AG04450 (cell line): ENCODE measurements at regions not wholly inside any gene's neighbourhood (a gene's known extent, or its start where the extent isn't known, plus 50 kb on each side); places are given as distances from the start of the nearest gene placed in this dataset.

Experiments
- CTCF ChIA-PET: fragments of 300-600, 350-600 bp; formaldehyde crosslinking; extraction: SDS; loops from one replicate; lab custom pipeline; 2022; ENCODE audit warnings: antibody characterized with exemption, inconsistent platforms; lab: Charles Lee
- POLR2A ChIA-PET: fragments of 350-600 bp; formaldehyde crosslinking; extraction: SDS; loops from one replicate; lab custom pipeline; 2021; ENCODE audit warnings: antibody characterized with exemption, inconsistent platforms; lab: Yijun Ruan, JAX
- DNase-seq: peaks from one replicate; pipeline ENCODE4 v3.0.0-alpha.2; 2011; ENCODE audit warnings: low read depth, low spot score
- H3K27ac ChIP-seq: one replicate; pipeline ENCODE4 v1.5.1; 2012; ENCODE audit warnings: low read depth, low read length, control low read depth
- H3K27me3 ChIP-seq: one replicate; pipeline ENCODE4 v1.6.0; 2012; ENCODE audit warnings: low read length; ENCODE audit not compliant: control insufficient read depth, insufficient read depth
- H3K4me3 ChIP-seq: 2 replicates; pipeline ENCODE4 v1.5.1; 2011; ENCODE audit warnings: mild to moderate bottlenecking, low read depth, low read length, control low read depth
- H3K9me3 ChIP-seq: 2 replicates; pipeline ENCODE4 v1.5.1; 2012; ENCODE audit warnings: low read length; ENCODE audit not compliant: control insufficient read depth, insufficient read depth
- TF ChIP-seq, protein P1 (sequence below): IDR thresholded peaks from 2 replicates; pipeline ENCODE4 v1.5.1; 2011; ENCODE audit warnings: low read depth, low read length, control low read depth, inconsistent platforms

DNA sequence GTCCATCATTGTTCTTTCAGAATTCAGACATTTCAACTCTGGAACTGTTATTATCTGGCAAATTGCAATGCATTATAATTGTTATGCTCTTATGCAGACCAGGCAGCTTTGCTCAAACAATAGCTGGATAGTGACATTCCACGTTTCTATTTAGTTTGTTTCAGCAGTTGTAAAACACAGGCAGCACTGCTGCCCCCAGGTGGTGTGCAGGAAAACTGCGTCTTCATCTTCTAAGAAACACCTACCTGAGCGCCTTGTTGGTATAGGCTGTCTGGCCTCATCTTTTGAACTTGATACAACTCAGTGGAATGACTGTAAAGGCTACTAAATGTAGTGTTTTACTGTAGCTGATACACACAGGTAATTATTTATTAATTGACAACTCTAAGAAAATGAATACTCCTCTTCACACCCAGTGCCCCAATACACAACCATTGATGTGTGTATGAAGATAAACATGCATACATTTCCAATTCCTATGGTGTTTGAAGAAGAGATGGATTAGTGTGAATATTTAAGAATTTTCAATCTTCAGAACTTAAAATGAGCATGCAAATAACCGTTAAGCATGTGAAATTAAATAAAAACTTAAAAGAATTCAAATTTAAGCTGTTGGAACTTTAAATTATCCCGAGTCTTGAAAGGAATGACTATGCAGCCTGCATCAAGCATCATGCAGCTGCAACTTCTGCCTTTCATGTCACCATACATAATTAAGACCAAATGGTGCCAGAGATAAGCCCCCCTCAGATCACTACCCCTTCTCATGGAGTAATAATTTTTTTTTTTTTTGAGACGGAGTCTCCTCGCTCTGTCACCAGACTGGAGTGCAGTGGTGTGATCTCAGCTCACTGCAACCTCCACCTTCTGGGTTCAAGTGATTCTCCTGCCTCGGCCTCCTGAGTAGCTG, 85.6 kb downstream of the CD8B2 start:
- Histone ChIP-seq H3K27ac (no peak overlapping the region), H3K27me3 (no peaks in the 10 kb centered on the region), H3K4me3 (no peak overlapping the region), H3K9me3 (peaks cover 2% of the 10 kb centered on the region; the same call in 1 of the 2 replicates)
- DNase-seq, result no peak
- ChIA-PET POLR2A (no interaction called here), CTCF (interaction anchor here (1.3 kb wide), 1 partner anchor 9 kb away, joined by 3 read pairs; no protein-coding TSS in a partner anchor)
- TF ChIP-seq, protein P1, sequence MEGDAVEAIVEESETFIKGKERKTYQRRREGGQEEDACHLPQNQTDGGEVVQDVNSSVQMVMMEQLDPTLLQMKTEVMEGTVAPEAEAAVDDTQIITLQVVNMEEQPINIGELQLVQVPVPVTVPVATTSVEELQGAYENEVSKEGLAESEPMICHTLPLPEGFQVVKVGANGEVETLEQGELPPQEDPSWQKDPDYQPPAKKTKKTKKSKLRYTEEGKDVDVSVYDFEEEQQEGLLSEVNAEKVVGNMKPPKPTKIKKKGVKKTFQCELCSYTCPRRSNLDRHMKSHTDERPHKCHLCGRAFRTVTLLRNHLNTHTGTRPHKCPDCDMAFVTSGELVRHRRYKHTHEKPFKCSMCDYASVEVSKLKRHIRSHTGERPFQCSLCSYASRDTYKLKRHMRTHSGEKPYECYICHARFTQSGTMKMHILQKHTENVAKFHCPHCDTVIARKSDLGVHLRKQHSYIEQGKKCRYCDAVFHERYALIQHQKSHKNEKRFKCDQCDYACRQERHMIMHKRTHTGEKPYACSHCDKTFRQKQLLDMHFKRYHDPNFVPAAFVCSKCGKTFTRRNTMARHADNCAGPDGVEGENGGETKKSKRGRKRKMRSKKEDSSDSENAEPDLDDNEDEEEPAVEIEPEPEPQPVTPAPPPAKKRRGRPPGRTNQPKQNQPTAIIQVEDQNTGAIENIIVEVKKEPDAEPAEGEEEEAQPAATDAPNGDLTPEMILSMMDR, result peak; percentile 39; the same call in 1 of the 2 replicates

DNA sequence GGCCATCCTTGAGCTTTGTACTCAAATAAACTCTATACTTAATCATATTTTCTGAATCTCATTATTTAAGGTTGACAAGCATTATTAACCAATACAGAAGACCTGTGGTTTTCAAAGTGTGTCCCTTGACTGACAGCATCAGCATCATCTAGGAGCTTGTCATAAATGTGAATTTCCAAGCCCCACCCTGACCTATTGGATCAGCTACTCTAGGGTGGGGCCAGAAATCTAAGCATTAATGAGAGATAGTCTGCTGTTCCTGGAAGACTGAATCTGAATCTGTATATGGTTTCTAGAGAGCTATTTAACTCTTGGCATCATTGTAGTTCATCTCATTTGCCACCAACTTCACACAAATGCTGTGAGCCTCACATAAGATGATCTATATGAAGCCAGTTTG, 86.6 kb downstream of the CD8B2 start:
- Histone ChIP-seq H3K4me3 (no peak overlapping the region), H3K9me3 (peaks cover 2% of the 10 kb centered on the region; the same call in 1 of the 2 replicates), H3K27ac (no peak overlapping the region), H3K27me3 (no peaks in the 10 kb centered on the region)
- ChIA-PET POLR2A (no interaction called here), CTCF (interaction anchor here (1.1 to 1.3 kb wide), 2 partner anchors 9 to 10 kb away, joined by 3 to 5 read pairs; no protein-coding TSS in a partner anchor)
- TF ChIP-seq, protein P1, result no peak
- no peak for DNase-seq

DNA sequence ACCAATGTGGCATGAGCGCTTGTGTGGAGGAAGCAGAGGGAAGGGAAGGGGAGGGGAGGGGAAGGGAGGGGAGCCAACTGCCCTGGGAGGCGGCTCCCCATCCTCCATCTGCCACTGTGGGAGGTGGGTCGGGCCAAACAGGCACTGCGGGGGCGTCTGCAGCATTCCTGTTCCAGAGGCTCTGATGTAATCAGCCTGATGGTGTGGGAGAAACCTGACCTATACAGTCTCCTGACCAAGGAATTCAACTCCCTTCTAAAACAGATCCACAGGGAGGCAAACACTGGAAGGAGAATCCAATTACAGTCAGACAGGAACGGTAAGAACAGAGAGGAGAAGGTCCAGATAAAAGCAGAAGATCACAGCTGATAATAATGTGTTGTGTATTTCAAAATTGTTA, 88.8 kb downstream of the CD8B2 start:
- H3K27ac ChIP-seq, result peak overlapping the region; percentile 39
- DNase-seq, result no peak
- peaks cover 1% of the 10 kb centered on the region for H3K27me3 ChIP-seq
- TF ChIP-seq, protein P1, result no peak
- no peak overlapping the region for H3K4me3 ChIP-seq
- H3K9me3 ChIP-seq, result peaks cover 2% of the 10 kb centered on the region; the same call in 1 of the 2 replicates
- ChIA-PET CTCF (no interaction called here), POLR2A (no interaction called here)

DNA sequence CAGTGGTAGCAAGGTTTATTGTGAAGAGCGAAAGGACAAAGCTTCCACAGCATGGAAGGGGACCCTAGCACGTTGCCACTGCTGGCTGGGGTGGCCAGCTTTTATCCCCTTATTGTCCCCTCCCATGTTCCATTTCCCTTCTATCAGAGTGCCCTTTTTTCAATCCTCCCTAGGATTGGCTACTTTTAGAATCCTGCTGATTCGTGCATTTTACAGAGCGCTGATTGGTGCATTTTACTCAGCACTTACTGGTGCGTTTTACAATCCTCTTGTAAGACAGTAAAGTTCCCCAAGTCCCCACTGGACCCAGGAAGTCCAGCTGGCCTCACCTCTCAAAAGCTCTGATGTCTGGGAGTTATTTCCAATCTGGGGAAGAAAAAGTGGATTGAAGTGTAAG, 90.1 kb downstream of the CD8B2 start:
- H3K4me3 ChIP-seq, result no peak overlapping the region
- H3K9me3 ChIP-seq, result peaks cover 2% of the 10 kb centered on the region; the same call in 1 of the 2 replicates
- peaks cover 10% of the 10 kb centered on the region for H3K27me3 ChIP-seq
- CTCF ChIA-PET, result no interaction called here
- TF ChIP-seq, protein P1, result no peak
- POLR2A ChIA-PET, result interaction anchor here (0.7 kb wide), 1 partner anchor 1045 kb away, joined by 7 read pairs; no protein-coding TSS in a partner anchor
- H3K27ac ChIP-seq, result no peak overlapping the region
- no peak for DNase-seq

DNA sequence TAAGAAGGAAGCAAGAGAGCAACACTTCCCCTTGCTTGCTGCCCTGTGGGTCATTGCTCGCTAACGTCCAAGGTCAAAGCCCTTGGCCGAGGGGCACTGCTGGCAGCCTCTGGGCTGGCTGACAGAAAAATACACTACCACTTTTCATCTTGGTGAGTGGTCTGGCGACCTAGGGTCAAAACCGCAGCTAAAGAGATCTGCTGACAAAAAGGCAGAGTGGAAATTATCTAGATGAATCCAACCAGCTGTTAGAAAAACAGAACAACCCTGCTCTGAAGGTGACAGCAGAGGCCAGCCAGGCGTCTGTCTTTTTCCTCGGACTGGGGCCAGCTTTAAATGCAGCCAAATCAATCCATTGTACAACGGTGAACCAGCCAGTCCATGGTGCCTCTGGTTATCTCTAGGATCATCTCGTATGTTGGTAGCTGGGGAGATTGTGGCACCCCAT, 92.6 kb downstream of the CD8B2 start:
- no peak overlapping the region for H3K27ac ChIP-seq
- CTCF ChIA-PET, result interaction anchor here (1.2 kb wide), 1 partner anchor 36 kb away, joined by 3 read pairs; no protein-coding TSS in a partner anchor
- H3K4me3 ChIP-seq, result no peak overlapping the region
- peaks cover 5% of the 10 kb centered on the region; the same call in 1 of the 2 replicates for H3K9me3 ChIP-seq
- DNase-seq, result no peak
- POLR2A ChIA-PET, result no interaction called here
- TF ChIP-seq, protein P1, result no peak
- H3K27me3 ChIP-seq, result peaks cover 10% of the 10 kb centered on the region
